COR-L47 (cell line): ENCODE measurements at regions not wholly inside any gene's neighbourhood (a gene's known extent, or its start where the extent isn't known, plus 50 kb on each side); places are given as distances from the start of the nearest gene placed in this dataset.
A peak's percentile ranks its signal among the peaks of the same experiment; 100 is the strongest.
"Not testable (repeated sequence)": the region's sequence is repeated elsewhere in the genome, so short reads cannot be mapped to it uniquely, and the experiment has no call there.

Experiments used
- DNase-seq: peaks from one replicate; lab custom pipeline; 2025; lab: John Stamatoyannopoulos, UW

GRCh38 chr1:21385022-21385421 lies 54.9 kb upstream of the NBPF3 start:
- no peak for DNase-seq

GRCh38 chr1:21384620-21385019 lies 55.3 kb upstream of the NBPF3 start:
- DNase-seq, result no peak

- no peak for DNase-seq
Observed at GRCh38 chr1:21383785-21384401, 56.0 kb upstream of the NBPF3 start.

GRCh38 chr1:21381354-21381753 lies 58.6 kb upstream of the NBPF3 start:
- no peak for DNase-seq

- not testable (repeated sequence) for DNase-seq
Observed at GRCh38 chr1:21380147-21380546, 59.8 kb upstream of the NBPF3 start.

GRCh38 chr1:21379571-21379970 lies 60.4 kb upstream of the NBPF3 start:
- DNase-seq, result no peak

GRCh38 chr1:21378705-21379494 lies 61.0 kb upstream of the NBPF3 start:
- no peak for DNase-seq

- DNase-seq, result no peak
Observed at GRCh38 chr1:21372383-21372782, 67.6 kb upstream of the NBPF3 start.

GRCh38 chr1:21369905-21370304 lies 70.0 kb upstream of the NBPF3 start:
- DNase-seq, result no peak

GRCh38 chr1:21368515-21369289 lies 71.2 kb upstream of the NBPF3 start:
- DNase-seq, result peak; percentile 68

- not testable (repeated sequence) for DNase-seq
Observed at GRCh38 chr1:21367973-21368514, 71.9 kb upstream of the NBPF3 start.

GRCh38 chr1:21366288-21366687 lies 73.6 kb upstream of the NBPF3 start:
- DNase-seq, result no peak

GRCh38 chr1:21365036-21365435 lies 74.8 kb upstream of the ECE1 start:
- no peak for DNase-seq

- DNase-seq, result no peak
Observed at GRCh38 chr1:21362096-21362495, 71.8 kb upstream of the ECE1 start.

GRCh38 chr1:21361506-21361905 lies 71.2 kb upstream of the ECE1 start:
- no peak for DNase-seq

GRCh38 chr1:21357161-21357560 lies 66.9 kb upstream of the ECE1 start:
- no peak for DNase-seq

GRCh38 chr1:21355956-21356355 lies 65.7 kb upstream of the ECE1 start:
- DNase-seq, result no peak

- no peak for DNase-seq
Observed at GRCh38 chr1:21352586-21352985, 62.3 kb upstream of the ECE1 start.

GRCh38 chr1:21351901-21352300 lies 61.6 kb upstream of the ECE1 start:
- DNase-seq, result no peak

GRCh38 chr1:21350202-21350885 lies 60.1 kb upstream of the ECE1 start:
- DNase-seq, result no peak

GRCh38 chr1:21349693-21350092 lies 59.4 kb upstream of the ECE1 start:
- no peak for DNase-seq

GRCh38 chr1:21347072-21347581 lies 56.9 kb upstream of the ECE1 start:
- no peak for DNase-seq
